MCF 10A (cell line): ENCODE measurements at regions not wholly inside any gene's neighbourhood (a gene's known extent, or its start where the extent isn't known, plus 50 kb on each side); places are given as distances from the start of the nearest gene placed in this dataset.

Experiments
- BruUV-seq: library from RNA; stranded (reverse); fragments of 400-500 nt; replicated peaks from 2 replicates; lab custom pipeline; 2021; lab: Mats Ljungman, UMichigan
- CTCF ChIA-PET: fragments of 300-600 bp; sonication (Branson Sonifier 250); formaldehyde crosslinking; extraction: SDS; loops from one replicate; lab custom pipeline; 2021; ENCODE audit warnings: antibody characterized with exemption, inconsistent platforms; lab: Yijun Ruan, JAX
- POLR2A ChIA-PET: fragments of 300-600, 350-650 bp; sonication (Branson Sonifier 250); formaldehyde crosslinking; extraction: SDS; loops from one replicate; lab custom pipeline; 2020; ENCODE audit warnings: antibody characterized with exemption, inconsistent platforms; lab: Yijun Ruan, JAX
- DNase-seq: peaks from one replicate; pipeline ENCODE4 v3.0.0-alpha.2; 2018; ENCODE audit not compliant: unreplicated experiment
- H3K27ac Mint-ChIP-seq: one replicate; pipeline ENCODE4 v1.8.0; 2022; ENCODE audit warnings: mild to moderate bottlenecking, low read depth, mixed read lengths; ENCODE audit not compliant: unreplicated experiment
- H3K27me3 Mint-ChIP-seq: one replicate; pipeline ENCODE4 v1.8.0; 2022; ENCODE audit warnings: mixed read lengths; ENCODE audit not compliant: insufficient read depth, unreplicated experiment
- H3K36me3 Mint-ChIP-seq: one replicate; pipeline ENCODE4 v1.8.0; 2022; ENCODE audit warnings: mild to moderate bottlenecking, moderate library complexity, mixed read lengths; ENCODE audit not compliant: insufficient read depth, unreplicated experiment
- H3K4me1 Mint-ChIP-seq: one replicate; pipeline ENCODE4 v1.8.0; 2022; ENCODE audit warnings: mixed read lengths; ENCODE audit not compliant: insufficient read depth, unreplicated experiment
- H3K4me3 Mint-ChIP-seq: one replicate; pipeline ENCODE4 v1.8.0; 2022; ENCODE audit warnings: mild to moderate bottlenecking, moderate library complexity, mixed read lengths; ENCODE audit not compliant: unreplicated experiment
- H3K9me3 Mint-ChIP-seq: one replicate; pipeline ENCODE4 v1.8.0; 2022; ENCODE audit warnings: mixed read lengths; ENCODE audit not compliant: unreplicated experiment
- intact Hi-C: fragments of 100-400 bp; cut with micrococcal nuclease; formaldehyde crosslinking; loops from 2 replicates; pipeline ENCODE4 v1.14.1; 2022
- TF ChIP-seq, protein P1 (sequence below): fragments of 200-600 bp; IDR thresholded peaks from one replicate; pipeline ENCODE4 v1.8.0; 2022; ENCODE audit warnings: antibody characterized with exemption, mild to moderate bottlenecking; ENCODE audit not compliant: unreplicated experiment

DNA sequence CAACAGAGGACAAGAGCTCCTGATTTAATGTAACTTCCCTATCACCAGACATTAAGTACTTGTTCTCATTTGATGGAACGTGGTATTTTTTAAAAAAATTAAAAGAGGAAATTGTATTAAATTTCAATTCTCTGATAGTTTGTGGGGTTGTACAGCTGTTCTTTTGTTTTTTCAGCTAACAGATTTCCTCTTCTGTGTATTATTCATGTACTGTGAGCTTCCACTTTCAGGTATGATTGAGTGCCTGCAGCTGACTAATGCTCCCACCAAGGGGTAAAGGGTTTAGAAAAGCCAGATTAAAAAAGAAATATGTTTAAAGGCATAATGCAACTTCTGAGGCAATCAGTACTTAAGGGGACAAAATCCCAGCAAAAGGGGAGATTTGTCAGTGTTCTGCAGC is 117.7 kb upstream of the ACTBL2 start:
- intact Hi-C loops: no loop called here
- no TSS peak for BruUV-seq
- TF ChIP-seq, protein P1, sequence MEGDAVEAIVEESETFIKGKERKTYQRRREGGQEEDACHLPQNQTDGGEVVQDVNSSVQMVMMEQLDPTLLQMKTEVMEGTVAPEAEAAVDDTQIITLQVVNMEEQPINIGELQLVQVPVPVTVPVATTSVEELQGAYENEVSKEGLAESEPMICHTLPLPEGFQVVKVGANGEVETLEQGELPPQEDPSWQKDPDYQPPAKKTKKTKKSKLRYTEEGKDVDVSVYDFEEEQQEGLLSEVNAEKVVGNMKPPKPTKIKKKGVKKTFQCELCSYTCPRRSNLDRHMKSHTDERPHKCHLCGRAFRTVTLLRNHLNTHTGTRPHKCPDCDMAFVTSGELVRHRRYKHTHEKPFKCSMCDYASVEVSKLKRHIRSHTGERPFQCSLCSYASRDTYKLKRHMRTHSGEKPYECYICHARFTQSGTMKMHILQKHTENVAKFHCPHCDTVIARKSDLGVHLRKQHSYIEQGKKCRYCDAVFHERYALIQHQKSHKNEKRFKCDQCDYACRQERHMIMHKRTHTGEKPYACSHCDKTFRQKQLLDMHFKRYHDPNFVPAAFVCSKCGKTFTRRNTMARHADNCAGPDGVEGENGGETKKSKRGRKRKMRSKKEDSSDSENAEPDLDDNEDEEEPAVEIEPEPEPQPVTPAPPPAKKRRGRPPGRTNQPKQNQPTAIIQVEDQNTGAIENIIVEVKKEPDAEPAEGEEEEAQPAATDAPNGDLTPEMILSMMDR: no peak

DNA sequence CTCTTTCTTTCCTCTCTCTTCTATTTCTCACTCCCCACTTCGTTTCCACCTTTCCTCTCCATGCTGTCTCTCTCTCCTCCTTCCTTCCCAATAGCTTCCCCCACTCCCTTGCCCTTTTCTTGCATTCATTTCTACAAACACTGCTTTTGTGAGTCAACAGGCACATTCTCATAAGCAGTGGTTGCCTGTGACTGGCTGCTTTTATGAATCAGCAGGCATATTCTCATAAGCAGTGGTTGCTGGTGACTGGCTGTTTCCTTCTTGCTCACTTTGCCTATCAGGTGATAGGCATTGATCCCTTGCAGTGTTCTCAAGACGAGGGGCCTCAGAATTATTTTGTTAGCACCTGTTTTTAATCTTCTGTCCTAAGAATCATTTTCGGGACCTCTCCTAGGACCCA is 116.1 kb upstream of the ACTBL2 start:
- ChIA-PET POLR2A (interaction anchor here (0.6 kb wide), 1 partner anchor 229 kb away, joined by 4 read pairs; no protein-coding TSS in a partner anchor), CTCF (interaction anchor here (0.6 to 0.7 kb wide), 2 partner anchors 295 to 1576 kb away, joined by 4 to 5 read pairs; no protein-coding TSS in a partner anchor)
- no TSS peak for BruUV-seq
- Mint-ChIP-seq H3K27me3 (peaks cover 24% of the 10 kb centered on the region), H3K4me3 (no peak overlapping the region), H3K36me3 (no peaks in the 10 kb centered on the region), H3K27ac (no peak overlapping the region), H3K4me1 (peaks cover 6% of the 10 kb centered on the region), H3K9me3 (no peaks in the 10 kb centered on the region)
- DNase-seq: peak; percentile 19
- TF ChIP-seq, protein P1: no peak
- intact Hi-C loops: no loop called here

More for the DNA sequence above, 117.7 kb upstream of the ACTBL2 start:
- Mint-ChIP-seq H3K9me3 (no peaks in the 10 kb centered on the region), H3K4me1 (peaks cover 6% of the 10 kb centered on the region), H3K27me3 (peaks cover 39% of the 10 kb centered on the region), H3K4me3 (no peak overlapping the region), H3K27ac (no peak overlapping the region), H3K36me3 (no peaks in the 10 kb centered on the region)
- ChIA-PET POLR2A (no interaction called here), CTCF (no interaction called here)
- DNase-seq: no peak

DNA sequence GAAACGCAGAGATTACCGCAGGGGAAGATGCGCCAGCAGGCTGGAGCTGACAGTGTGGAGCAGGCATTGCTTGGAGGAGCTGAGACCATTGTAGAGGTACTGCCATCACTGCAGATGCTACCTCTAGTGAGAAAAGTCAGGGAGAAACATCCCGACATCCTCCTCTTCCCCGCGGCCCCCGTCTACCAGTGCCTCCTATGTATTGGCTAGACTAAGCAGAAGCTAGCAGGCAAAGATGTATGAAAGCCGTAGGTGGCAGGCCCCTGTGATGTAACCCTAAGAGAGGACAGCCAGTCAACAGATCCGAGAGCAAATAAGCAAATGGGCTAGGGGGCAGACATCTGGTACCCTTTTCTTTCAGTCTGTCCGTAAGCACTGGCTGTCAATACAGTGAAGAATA is 115.5 kb upstream of the ACTBL2 start:
- ChIA-PET POLR2A (no interaction called here), CTCF (interaction anchor here (0.6 kb wide), 1 partner anchor 165 kb away, joined by 3 read pairs; no protein-coding TSS in a partner anchor)
- Mint-ChIP-seq H3K36me3 (no peaks in the 10 kb centered on the region), H3K27me3 (peaks cover 17% of the 10 kb centered on the region), H3K9me3 (no peaks in the 10 kb centered on the region), H3K27ac (no peak overlapping the region), H3K4me1 (peaks cover 6% of the 10 kb centered on the region), H3K4me3 (no peak overlapping the region)
- BruUV-seq: no TSS peak
- intact Hi-C loops: no loop called here
- TF ChIP-seq, protein P1: no peak
- no peak for DNase-seq

DNA sequence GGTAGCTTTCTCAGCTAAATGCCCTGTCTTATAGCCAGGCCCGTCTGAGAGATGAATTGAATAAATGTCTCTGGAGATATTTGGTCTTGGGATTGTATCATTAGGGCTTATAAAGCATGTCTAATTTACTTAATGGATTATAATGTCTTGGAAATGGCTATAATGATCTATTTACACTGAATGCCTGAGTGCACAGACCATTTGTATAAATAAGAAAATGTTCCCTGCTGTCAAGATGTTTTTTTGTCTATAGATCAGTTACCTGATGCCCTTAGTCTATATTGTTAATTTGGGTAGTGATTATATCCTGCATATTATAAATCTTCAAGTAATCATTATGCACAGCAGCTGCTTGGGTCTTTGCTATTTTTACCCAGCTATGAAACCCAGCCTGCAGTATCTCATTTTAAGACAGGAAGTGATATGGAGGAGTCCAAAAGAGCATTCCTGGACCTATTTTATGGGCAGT is 112.9 kb upstream of the ACTBL2 start:
- H3K4me3 Mint-ChIP-seq: no peak overlapping the region
- TF ChIP-seq, protein P1: no peak
- ChIA-PET POLR2A (no interaction called here), CTCF (no interaction called here)
- H3K9me3 Mint-ChIP-seq: no peaks in the 10 kb centered on the region
- H3K27me3 Mint-ChIP-seq: no peaks in the 10 kb centered on the region
- intact Hi-C loops: no loop called here
- H3K27ac Mint-ChIP-seq: no peak overlapping the region
- BruUV-seq: no TSS peak
- no peak for DNase-seq
- H3K36me3 Mint-ChIP-seq: no peaks in the 10 kb centered on the region
- peaks cover 6% of the 10 kb centered on the region for H3K4me1 Mint-ChIP-seq
